Peyer's patch (tissue), 4 donors: ENCODE measurements at regions not wholly inside any gene's neighbourhood (a gene's known extent, or its start where the extent isn't known, plus 50 kb on each side); places are given as distances from the start of the nearest gene placed in this dataset.

Experiments used
- CTCF ChIP-seq, 6 experiments: fragments of 450-650 bp in 4 of 6; fragments of 200-600 bp in 2 of 6; sonication (generic) in 1 of 6; IDR thresholded peaks; one replicate each; pipeline ENCODE4 v1.5.1; 2017 to 2019; ENCODE audit warnings: antibody characterized with exemption in 6 of 6, mild to moderate bottlenecking in 3 of 6, moderate library complexity in 1 of 6
- POLR2A ChIP-seq, 2 donors: fragments of 450-650 bp; IDR thresholded peaks; one replicate each; pipeline ENCODE4 v1.5.1; 2017; ENCODE audit warnings: antibody characterized with exemption in 2 of 2, mild to moderate bottlenecking in 2 of 2, moderate library complexity in 2 of 2

GRCh38 chr14:104392396-104393198 is 187.0 kb upstream of the C14orf180 start:
- TF ChIP-seq CTCF (IDR thresholded peaks at IDR 0.05) (no peak), POLR2A (IDR thresholded peaks at IDR 0.05) (no peak)
